ENCODE measurements at regions not wholly inside any gene's neighbourhood (a gene's known extent, or its start where the extent isn't known, plus 50 kb on each side); places are given as distances from the start of the nearest gene placed in this dataset.

DNA sequence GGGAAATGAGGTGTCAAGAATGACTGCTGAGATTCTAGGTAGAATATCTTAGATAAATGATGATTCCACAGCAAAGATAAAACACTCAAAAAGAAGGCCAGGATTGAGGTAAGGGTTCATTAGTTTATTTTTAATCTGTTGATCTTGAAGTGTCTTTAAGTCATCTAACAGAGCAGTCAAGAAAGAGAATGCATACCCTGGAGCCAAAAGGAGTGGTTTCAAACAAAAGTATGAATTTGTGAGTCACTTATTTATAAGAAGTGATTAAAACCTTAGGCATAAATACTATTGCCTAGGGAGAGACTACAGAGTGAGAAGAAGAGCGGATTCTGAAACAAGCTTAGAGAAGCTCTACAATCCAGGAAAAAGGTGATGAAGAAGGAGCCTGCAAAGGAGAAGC is 541.0 kb downstream of the DTWD2 start:
- Histone ChIP-seq H3K79me2 (replicated peaks; ENCODE audit: insufficient read depth) (no peaks in the 10 kb centered on the region), H3K4me1 (ENCODE audit: insufficient read depth) (peaks cover 38% of the 10 kb centered on the region), H4K20me1 (replicated peaks; ENCODE audit: insufficient read depth) (no peaks in the 10 kb centered on the region), H3K4me2 (no peak overlapping the region), H3K27me3 (ENCODE audit: insufficient read depth) (no peaks in the 10 kb centered on the region), H3F3A (replicated peaks; ENCODE audit: low read depth) (no peaks in the 10 kb centered on the region), H3K9me2 (ENCODE audit: insufficient read depth) (no peaks in the 10 kb centered on the region), H3K36me3 (ENCODE audit: insufficient read depth) (no peaks in the 10 kb centered on the region), H2AFZ (no peak overlapping the region), H3K4me3 (no peak overlapping the region), H3K27ac (ENCODE audit: low read depth) (no peak overlapping the region)
- no peak for DNase-seq (ENCODE audit: low spot score)
- no peaks in the 10 kb centered on the region for H3K27me3 Mint-ChIP-seq (ENCODE audit: insufficient read depth, low read depth, poor library complexity)
- peaks cover 42% of the 10 kb centered on the region for H3K4me1 Mint-ChIP-seq
- TF ChIP-seq, protein P1, sequence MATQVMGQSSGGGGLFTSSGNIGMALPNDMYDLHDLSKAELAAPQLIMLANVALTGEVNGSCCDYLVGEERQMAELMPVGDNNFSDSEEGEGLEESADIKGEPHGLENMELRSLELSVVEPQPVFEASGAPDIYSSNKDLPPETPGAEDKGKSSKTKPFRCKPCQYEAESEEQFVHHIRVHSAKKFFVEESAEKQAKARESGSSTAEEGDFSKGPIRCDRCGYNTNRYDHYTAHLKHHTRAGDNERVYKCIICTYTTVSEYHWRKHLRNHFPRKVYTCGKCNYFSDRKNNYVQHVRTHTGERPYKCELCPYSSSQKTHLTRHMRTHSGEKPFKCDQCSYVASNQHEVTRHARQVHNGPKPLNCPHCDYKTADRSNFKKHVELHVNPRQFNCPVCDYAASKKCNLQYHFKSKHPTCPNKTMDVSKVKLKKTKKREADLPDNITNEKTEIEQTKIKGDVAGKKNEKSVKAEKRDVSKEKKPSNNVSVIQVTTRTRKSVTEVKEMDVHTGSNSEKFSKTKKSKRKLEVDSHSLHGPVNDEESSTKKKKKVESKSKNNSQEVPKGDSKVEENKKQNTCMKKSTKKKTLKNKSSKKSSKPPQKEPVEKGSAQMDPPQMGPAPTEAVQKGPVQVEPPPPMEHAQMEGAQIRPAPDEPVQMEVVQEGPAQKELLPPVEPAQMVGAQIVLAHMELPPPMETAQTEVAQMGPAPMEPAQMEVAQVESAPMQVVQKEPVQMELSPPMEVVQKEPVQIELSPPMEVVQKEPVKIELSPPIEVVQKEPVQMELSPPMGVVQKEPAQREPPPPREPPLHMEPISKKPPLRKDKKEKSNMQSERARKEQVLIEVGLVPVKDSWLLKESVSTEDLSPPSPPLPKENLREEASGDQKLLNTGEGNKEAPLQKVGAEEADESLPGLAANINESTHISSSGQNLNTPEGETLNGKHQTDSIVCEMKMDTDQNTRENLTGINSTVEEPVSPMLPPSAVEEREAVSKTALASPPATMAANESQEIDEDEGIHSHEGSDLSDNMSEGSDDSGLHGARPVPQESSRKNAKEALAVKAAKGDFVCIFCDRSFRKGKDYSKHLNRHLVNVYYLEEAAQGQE (IDR thresholded peaks at IDR 0.05; ENCODE audit: unreplicated experiment): no peak
- H3K27ac Mint-ChIP-seq: no peak overlapping the region
- no peaks in the 10 kb centered on the region; the same call in 2 of the 3 replicates for H3K36me3 Mint-ChIP-seq (ENCODE audit: low read depth)
- no peak overlapping the region for H3K4me3 Mint-ChIP-seq
- ATAC-seq: no peak
- no peaks in the 10 kb centered on the region; the same call in 2 of the 3 replicates for H3K9me3 Mint-ChIP-seq

DNA sequence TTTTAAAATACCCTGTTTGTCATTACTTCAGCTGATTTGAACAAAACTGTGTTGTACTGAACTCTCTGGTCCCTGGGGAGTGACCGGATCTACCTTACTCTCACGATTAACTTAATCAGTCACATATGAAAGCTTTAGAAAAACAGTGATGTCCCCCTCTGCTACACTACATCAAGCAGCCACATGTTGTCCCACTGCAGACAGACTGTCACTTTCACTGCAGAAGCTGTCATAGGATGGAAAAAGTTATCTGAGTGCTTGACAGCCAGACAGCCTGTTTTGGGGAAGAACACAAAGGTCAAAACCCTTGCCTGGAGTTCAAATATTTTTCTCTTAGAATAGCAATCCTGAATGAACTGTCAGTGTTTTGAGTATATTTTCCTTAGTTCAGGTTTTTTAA is 546.4 kb downstream of the DTWD2 start:
- H3K9me3 Mint-ChIP-seq: peaks cover 4% of the 10 kb centered on the region; the same call in 1 of the 3 replicates
- Histone ChIP-seq H3K27ac (ENCODE audit: low read depth) (no peak overlapping the region), H3F3A (replicated peaks; ENCODE audit: low read depth) (no peaks in the 10 kb centered on the region), H3K9me2 (ENCODE audit: insufficient read depth) (no peaks in the 10 kb centered on the region), H2AFZ (no peak overlapping the region), H3K27me3 (ENCODE audit: insufficient read depth) (no peaks in the 10 kb centered on the region), H4K20me1 (replicated peaks; ENCODE audit: insufficient read depth) (no peaks in the 10 kb centered on the region), H3K4me1 (ENCODE audit: insufficient read depth) (peaks cover 25% of the 10 kb centered on the region), H3K4me2 (no peak overlapping the region), H3K36me3 (ENCODE audit: insufficient read depth) (no peaks in the 10 kb centered on the region), H3K4me3 (no peak overlapping the region), H3K79me2 (replicated peaks; ENCODE audit: insufficient read depth) (no peaks in the 10 kb centered on the region)
- peaks cover 9% of the 10 kb centered on the region; the same call in 1 of the 3 replicates for H3K36me3 Mint-ChIP-seq (ENCODE audit: low read depth)
- no peaks in the 10 kb centered on the region for H3K27me3 Mint-ChIP-seq (ENCODE audit: insufficient read depth, low read depth, poor library complexity)
- DNase-seq (ENCODE audit: low spot score) (no peak), ATAC-seq (no peak)
- no peak overlapping the region; the same call in 1 of the 2 replicates for H3K27ac Mint-ChIP-seq
- peaks cover 24% of the 10 kb centered on the region for H3K4me1 Mint-ChIP-seq
- H3K4me3 Mint-ChIP-seq: no peak overlapping the region
- TF ChIP-seq, protein P2, sequence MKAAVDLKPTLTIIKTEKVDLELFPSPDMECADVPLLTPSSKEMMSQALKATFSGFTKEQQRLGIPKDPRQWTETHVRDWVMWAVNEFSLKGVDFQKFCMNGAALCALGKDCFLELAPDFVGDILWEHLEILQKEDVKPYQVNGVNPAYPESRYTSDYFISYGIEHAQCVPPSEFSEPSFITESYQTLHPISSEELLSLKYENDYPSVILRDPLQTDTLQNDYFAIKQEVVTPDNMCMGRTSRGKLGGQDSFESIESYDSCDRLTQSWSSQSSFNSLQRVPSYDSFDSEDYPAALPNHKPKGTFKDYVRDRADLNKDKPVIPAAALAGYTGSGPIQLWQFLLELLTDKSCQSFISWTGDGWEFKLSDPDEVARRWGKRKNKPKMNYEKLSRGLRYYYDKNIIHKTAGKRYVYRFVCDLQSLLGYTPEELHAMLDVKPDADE (IDR thresholded peaks at IDR 0.05): no peak
- TF ChIP-seq, protein P3, sequence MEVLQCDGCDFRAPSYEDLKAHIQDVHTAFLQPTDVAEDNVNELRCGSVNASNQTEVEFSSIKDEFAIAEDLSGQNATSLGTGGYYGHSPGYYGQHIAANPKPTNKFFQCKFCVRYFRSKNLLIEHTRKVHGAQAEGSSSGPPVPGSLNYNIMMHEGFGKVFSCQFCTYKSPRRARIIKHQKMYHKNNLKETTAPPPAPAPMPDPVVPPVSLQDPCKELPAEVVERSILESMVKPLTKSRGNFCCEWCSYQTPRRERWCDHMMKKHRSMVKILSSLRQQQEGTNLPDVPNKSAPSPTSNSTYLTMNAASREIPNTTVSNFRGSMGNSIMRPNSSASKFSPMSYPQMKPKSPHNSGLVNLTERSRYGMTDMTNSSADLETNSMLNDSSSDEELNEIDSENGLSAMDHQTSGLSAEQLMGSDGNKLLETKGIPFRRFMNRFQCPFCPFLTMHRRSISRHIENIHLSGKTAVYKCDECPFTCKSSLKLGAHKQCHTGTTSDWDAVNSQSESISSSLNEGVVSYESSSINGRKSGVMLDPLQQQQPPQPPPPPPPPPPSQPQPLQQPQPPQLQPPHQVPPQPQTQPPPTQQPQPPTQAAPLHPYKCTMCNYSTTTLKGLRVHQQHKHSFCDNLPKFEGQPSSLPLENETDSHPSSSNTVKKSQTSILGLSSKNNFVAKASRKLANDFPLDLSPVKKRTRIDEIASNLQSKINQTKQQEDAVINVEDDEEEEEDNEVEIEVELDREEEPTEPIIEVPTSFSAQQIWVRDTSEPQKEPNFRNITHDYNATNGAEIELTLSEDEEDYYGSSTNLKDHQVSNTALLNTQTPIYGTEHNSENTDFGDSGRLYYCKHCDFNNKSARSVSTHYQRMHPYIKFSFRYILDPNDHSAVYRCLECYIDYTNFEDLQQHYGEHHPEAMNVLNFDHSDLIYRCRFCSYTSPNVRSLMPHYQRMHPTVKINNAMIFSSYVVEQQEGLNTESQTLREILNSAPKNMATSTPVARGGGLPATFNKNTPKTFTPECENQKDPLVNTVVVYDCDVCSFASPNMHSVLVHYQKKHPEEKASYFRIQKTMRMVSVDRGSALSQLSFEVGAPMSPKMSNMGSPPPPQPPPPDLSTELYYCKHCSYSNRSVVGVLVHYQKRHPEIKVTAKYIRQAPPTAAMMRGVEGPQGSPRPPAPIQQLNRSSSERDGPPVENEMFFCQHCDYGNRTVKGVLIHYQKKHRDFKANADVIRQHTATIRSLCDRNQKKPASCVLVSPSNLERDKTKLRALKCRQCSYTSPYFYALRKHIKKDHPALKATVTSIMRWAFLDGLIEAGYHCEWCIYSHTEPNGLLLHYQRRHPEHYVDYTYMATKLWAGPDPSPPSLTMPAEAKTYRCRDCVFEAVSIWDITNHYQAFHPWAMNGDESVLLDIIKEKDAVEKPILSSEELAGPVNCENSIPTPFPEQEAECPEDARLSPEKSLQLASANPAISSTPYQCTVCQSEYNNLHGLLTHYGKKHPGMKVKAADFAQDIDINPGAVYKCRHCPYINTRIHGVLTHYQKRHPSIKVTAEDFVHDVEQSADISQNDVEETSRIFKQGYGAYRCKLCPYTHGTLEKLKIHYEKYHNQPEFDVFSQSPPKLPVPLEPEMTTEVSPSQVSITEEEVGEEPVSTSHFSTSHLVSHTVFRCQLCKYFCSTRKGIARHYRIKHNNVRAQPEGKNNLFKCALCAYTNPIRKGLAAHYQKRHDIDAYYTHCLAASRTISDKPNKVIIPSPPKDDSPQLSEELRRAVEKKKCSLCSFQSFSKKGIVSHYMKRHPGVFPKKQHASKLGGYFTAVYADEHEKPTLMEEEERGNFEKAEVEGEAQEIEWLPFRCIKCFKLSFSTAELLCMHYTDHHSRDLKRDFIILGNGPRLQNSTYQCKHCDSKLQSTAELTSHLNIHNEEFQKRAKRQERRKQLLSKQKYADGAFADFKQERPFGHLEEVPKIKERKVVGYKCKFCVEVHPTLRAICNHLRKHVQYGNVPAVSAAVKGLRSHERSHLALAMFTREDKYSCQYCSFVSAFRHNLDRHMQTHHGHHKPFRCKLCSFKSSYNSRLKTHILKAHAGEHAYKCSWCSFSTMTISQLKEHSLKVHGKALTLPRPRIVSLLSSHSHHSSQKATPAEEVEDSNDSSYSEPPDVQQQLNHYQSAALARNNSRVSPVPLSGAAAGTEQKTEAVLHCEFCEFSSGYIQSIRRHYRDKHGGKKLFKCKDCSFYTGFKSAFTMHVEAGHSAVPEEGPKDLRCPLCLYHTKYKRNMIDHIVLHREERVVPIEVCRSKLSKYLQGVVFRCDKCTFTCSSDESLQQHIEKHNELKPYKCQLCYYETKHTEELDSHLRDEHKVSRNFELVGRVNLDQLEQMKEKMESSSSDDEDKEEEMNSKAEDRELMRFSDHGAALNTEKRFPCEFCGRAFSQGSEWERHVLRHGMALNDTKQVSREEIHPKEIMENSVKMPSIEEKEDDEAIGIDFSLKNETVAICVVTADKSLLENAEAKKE (CRISPR knock-in tag; IDR thresholded peaks at IDR 0.05): no peak
- TF ChIP-seq STAT1 (IDR thresholded peaks at IDR 0.05; ENCODE audit: unreplicated experiment): no peak
- TF ChIP-seq NANOG (IDR thresholded peaks at IDR 0.05; ENCODE audit: borderline replicate concordance): no peak
- TF ChIP-seq, protein P4, sequence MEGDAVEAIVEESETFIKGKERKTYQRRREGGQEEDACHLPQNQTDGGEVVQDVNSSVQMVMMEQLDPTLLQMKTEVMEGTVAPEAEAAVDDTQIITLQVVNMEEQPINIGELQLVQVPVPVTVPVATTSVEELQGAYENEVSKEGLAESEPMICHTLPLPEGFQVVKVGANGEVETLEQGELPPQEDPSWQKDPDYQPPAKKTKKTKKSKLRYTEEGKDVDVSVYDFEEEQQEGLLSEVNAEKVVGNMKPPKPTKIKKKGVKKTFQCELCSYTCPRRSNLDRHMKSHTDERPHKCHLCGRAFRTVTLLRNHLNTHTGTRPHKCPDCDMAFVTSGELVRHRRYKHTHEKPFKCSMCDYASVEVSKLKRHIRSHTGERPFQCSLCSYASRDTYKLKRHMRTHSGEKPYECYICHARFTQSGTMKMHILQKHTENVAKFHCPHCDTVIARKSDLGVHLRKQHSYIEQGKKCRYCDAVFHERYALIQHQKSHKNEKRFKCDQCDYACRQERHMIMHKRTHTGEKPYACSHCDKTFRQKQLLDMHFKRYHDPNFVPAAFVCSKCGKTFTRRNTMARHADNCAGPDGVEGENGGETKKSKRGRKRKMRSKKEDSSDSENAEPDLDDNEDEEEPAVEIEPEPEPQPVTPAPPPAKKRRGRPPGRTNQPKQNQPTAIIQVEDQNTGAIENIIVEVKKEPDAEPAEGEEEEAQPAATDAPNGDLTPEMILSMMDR (conservative IDR thresholded peaks at IDR 0.05; ENCODE audit: low read depth in 2 of 2): no peak
- no peak for TF ChIP-seq POLR2AphosphoS5 (IDR thresholded peaks at IDR 0.05; ENCODE audit: low read depth)
- TF ChIP-seq ZNF331 (CRISPR knock-in tag; IDR thresholded peaks at IDR 0.05; ENCODE audit: low read depth): no peak
- TF ChIP-seq ZNF114 (CRISPR knock-in tag; IDR thresholded peaks at IDR 0.05): no peak
- TF ChIP-seq CREB1 (CRISPR knock-in tag; IDR thresholded peaks at IDR 0.05; ENCODE audit: low read depth): no peak

All from GM23338 (cell line).